HG02623 (cell line): ENCODE measurements at regions not wholly inside any gene's neighbourhood (a gene's known extent, or its start where the extent isn't known, plus 50 kb on each side); places are given as distances from the start of the nearest gene placed in this dataset.

ENCODE experiments used
- ATAC-seq: cut with Tn5 transposase; IDR thresholded peaks from one replicate; pipeline ENCODE4 v1.9.1; 2021; ENCODE audit warnings: moderate library complexity; ENCODE audit not compliant: unreplicated experiment

- no peak for ATAC-seq
Measured at GRCh38 chr7:25619963-25620799, 391.9 kb upstream of the NPVF start.

- ATAC-seq = no peak
Measured at GRCh38 chr7:25621993-25622392, 393.7 kb upstream of the NPVF start.

- no peak for ATAC-seq
Measured at GRCh38 chr7:25622695-25623094, 394.4 kb upstream of the NPVF start.

- no peak for ATAC-seq
Measured at GRCh38 chr7:25624051-25624450, 395.8 kb upstream of the NPVF start.

- no peak for ATAC-seq
Measured at GRCh38 chr7:25624833-25625232, 396.5 kb upstream of the NPVF start.

- ATAC-seq = no peak
Measured at GRCh38 chr7:25625306-25625992, 397.2 kb upstream of the NPVF start.

GRCh38 chr7:25626451-25627131 is 398.3 kb upstream of the NPVF start:
- ATAC-seq = no peak

- ATAC-seq = no peak
Measured at GRCh38 chr7:25628446-25628845, 400.2 kb upstream of the NPVF start.

GRCh38 chr7:25632616-25633015 is 404.3 kb upstream of the NPVF start:
- no peak for ATAC-seq

GRCh38 chr7:25633426-25634036 is 405.2 kb upstream of the NPVF start:
- no peak for ATAC-seq

GRCh38 chr7:25636168-25636567 is 407.9 kb upstream of the NPVF start:
- no peak for ATAC-seq

GRCh38 chr7:25636871-25637283 is 408.6 kb upstream of the NPVF start:
- no peak for ATAC-seq

GRCh38 chr7:25638068-25638467 is 409.8 kb upstream of the NPVF start:
- ATAC-seq = no peak

- no peak for ATAC-seq
Measured at GRCh38 chr7:25638590-25639244, 410.4 kb upstream of the NPVF start.

GRCh38 chr7:25642849-25643248 is 414.6 kb upstream of the NPVF start:
- ATAC-seq = no peak

- ATAC-seq = no peak
Measured at GRCh38 chr7:25643286-25643685, 415.0 kb upstream of the NPVF start.

GRCh38 chr7:25643770-25644394 is 415.6 kb upstream of the NPVF start:
- no peak for ATAC-seq

GRCh38 chr7:25646726-25647413 is 418.6 kb upstream of the NPVF start:
- no peak for ATAC-seq

GRCh38 chr7:25647872-25648271 is 419.6 kb upstream of the NPVF start:
- no peak for ATAC-seq

- no peak for ATAC-seq
Measured at GRCh38 chr7:25652366-25652765, 424.1 kb upstream of the NPVF start.
